ENCODE measurements at regions not wholly inside any gene's neighbourhood (a gene's known extent, or its start where the extent isn't known, plus 50 kb on each side); places are given as distances from the start of the nearest gene placed in this dataset.

GRCh38 chr2:122960759-122961641 is 1064.1 kb upstream of the CNTNAP5 start:
- no peak for TF ChIP-seq EZH2phosphoT487 (IDR thresholded peaks at IDR 0.05; ENCODE audit: low read depth)
- no peak for TF ChIP-seq CTCF (IDR thresholded peaks at IDR 0.05; ENCODE audit: low read depth, low read length)
- H3K4me2 ChIP-seq (ENCODE audit: low read length) = no peak overlapping the region
- no peak overlapping the region for H3K4me3 ChIP-seq (ENCODE audit: low read length)
- H3K4me1 ChIP-seq (ENCODE audit: low read length) = peaks cover 6% of the 10 kb centered on the region
- no peaks in the 10 kb centered on the region for H3K36me3 ChIP-seq (replicated peaks; ENCODE audit: low read depth, low read length)
- no peaks in the 10 kb centered on the region for H3K27me3 ChIP-seq (ENCODE audit: low read depth, low read length)
- H4K20me1 ChIP-seq (ENCODE audit: insufficient read depth, low read length) = no peaks in the 10 kb centered on the region
- H3K27ac ChIP-seq (ENCODE audit: low read length) = no peak overlapping the region
- H2AFZ ChIP-seq (ENCODE audit: low read depth, low read length) = no peak overlapping the region
- H3K79me2 ChIP-seq (ENCODE audit: low read length) = no peaks in the 10 kb centered on the region
- H3K9me3 ChIP-seq (ENCODE audit: insufficient read depth, low read length) = no peaks in the 10 kb centered on the region
- H3K9ac ChIP-seq (ENCODE audit: low read length) = no peak overlapping the region

GRCh38 chr2:122966461-122966860 is 1058.6 kb upstream of the CNTNAP5 start:
- H3K36me3 ChIP-seq (replicated peaks; ENCODE audit: low read depth, low read length) = peaks cover 3% of the 10 kb centered on the region
- no peak overlapping the region for H2AFZ ChIP-seq (ENCODE audit: low read depth, low read length)
- H3K79me2 ChIP-seq (ENCODE audit: low read length) = no peaks in the 10 kb centered on the region
- H3K27ac ChIP-seq (ENCODE audit: low read length) = no peak overlapping the region
- no peak overlapping the region for H3K4me2 ChIP-seq (ENCODE audit: low read length)
- H3K4me3 ChIP-seq (ENCODE audit: low read length) = no peak overlapping the region
- no peaks in the 10 kb centered on the region for H3K27me3 ChIP-seq (ENCODE audit: low read depth, low read length)
- H3K9ac ChIP-seq (ENCODE audit: low read length) = no peak overlapping the region
- peaks cover 10% of the 10 kb centered on the region for H3K9me3 ChIP-seq (ENCODE audit: insufficient read depth, low read length)
- no peaks in the 10 kb centered on the region for H3K4me1 ChIP-seq (ENCODE audit: low read length)
- H4K20me1 ChIP-seq (ENCODE audit: insufficient read depth, low read length) = no peaks in the 10 kb centered on the region
- TF ChIP-seq CTCF (IDR thresholded peaks at IDR 0.05; ENCODE audit: low read depth, low read length) = no peak
- no peak for TF ChIP-seq EZH2phosphoT487 (IDR thresholded peaks at IDR 0.05; ENCODE audit: low read depth)

GRCh38 chr2:122977580-122977979 is 1047.5 kb upstream of the CNTNAP5 start:
- no peaks in the 10 kb centered on the region for H3K79me2 ChIP-seq (ENCODE audit: low read length)
- H3K27ac ChIP-seq (ENCODE audit: low read length) = no peak overlapping the region
- H2AFZ ChIP-seq (ENCODE audit: low read depth, low read length) = no peak overlapping the region
- no peaks in the 10 kb centered on the region for H3K27me3 ChIP-seq (ENCODE audit: low read depth, low read length)
- H3K9ac ChIP-seq (ENCODE audit: low read length) = no peak overlapping the region
- H3K36me3 ChIP-seq (replicated peaks; ENCODE audit: low read depth, low read length) = peaks cover 4% of the 10 kb centered on the region
- TF ChIP-seq EZH2phosphoT487 (IDR thresholded peaks at IDR 0.05; ENCODE audit: low read depth) (no peak), CTCF (IDR thresholded peaks at IDR 0.05; ENCODE audit: low read depth, low read length) (no peak)
- no peak overlapping the region for H3K4me2 ChIP-seq (ENCODE audit: low read length)
- 0 out of 2 replicates have a peak, but pooled peaks cover 12% of the 10 kb centered on the region for H3K9me3 ChIP-seq (ENCODE audit: insufficient read depth, low read length)
- no peaks in the 10 kb centered on the region for H3K4me1 ChIP-seq (ENCODE audit: low read length)
- no peaks in the 10 kb centered on the region for H4K20me1 ChIP-seq (ENCODE audit: insufficient read depth, low read length)
- H3K4me3 ChIP-seq (ENCODE audit: low read length) = no peak overlapping the region

- no peaks in the 10 kb centered on the region for H3K27me3 ChIP-seq (ENCODE audit: low read depth, low read length)
- TF ChIP-seq CTCF (IDR thresholded peaks at IDR 0.05; ENCODE audit: low read depth, low read length) = no peak
- no peak for TF ChIP-seq EZH2phosphoT487 (IDR thresholded peaks at IDR 0.05; ENCODE audit: low read depth)
- H3K9me3 ChIP-seq (ENCODE audit: insufficient read depth, low read length) = 0 out of 2 replicates have a peak, but pooled peaks cover 12% of the 10 kb centered on the region
- H3K4me3 ChIP-seq (ENCODE audit: low read length) = no peak overlapping the region
- no peaks in the 10 kb centered on the region for H3K79me2 ChIP-seq (ENCODE audit: low read length)
- no peaks in the 10 kb centered on the region for H4K20me1 ChIP-seq (ENCODE audit: insufficient read depth, low read length)
- H3K36me3 ChIP-seq (replicated peaks; ENCODE audit: low read depth, low read length) = peaks cover 4% of the 10 kb centered on the region
- H3K4me2 ChIP-seq (ENCODE audit: low read length) = no peak overlapping the region
- no peak overlapping the region for H3K9ac ChIP-seq (ENCODE audit: low read length)
- H3K27ac ChIP-seq (ENCODE audit: low read length) = no peak overlapping the region
- no peaks in the 10 kb centered on the region for H3K4me1 ChIP-seq (ENCODE audit: low read length)
- no peak overlapping the region for H2AFZ ChIP-seq (ENCODE audit: low read depth, low read length)
These were observed 1044.4 kb upstream of the CNTNAP5 start for GRCh38 chr2:122980671-122981070.

Data from OCI-LY3 (cell line).